Lower leg skin (tissue), 4 donors: ENCODE measurements at regions not wholly inside any gene's neighbourhood (a gene's known extent, or its start where the extent isn't known, plus 50 kb on each side); places are given as distances from the start of the nearest gene placed in this dataset.
"Not testable (repeated sequence)": the region's sequence is repeated elsewhere in the genome, so short reads cannot be mapped to it uniquely, and the experiment has no call there.

Experiments used
- DNase-seq, 2 donors: peaks; one replicate each; pipeline ENCODE4 v3.0.0-alpha.2; 2019; ENCODE audit warnings: low spot score in 2 of 2
- H3K4me3 ChIP-seq: fragments of 200-600 bp; sonication (generic); 2 replicates; pipeline ENCODE4 v1.5.1; 2017; ENCODE audit warnings: mild to moderate bottlenecking, low read depth; ENCODE audit not compliant: poor library complexity, severe bottlenecking
- POLR2A ChIP-seq, 2 donors: fragments of 450-650 bp; IDR thresholded peaks; one replicate each; pipeline ENCODE4 v1.6.1; 2016 to 2017; ENCODE audit warnings: antibody characterized with exemption in 2 of 2, mild to moderate bottlenecking in 1 of 2, moderate library complexity in 1 of 2
- WGBS, 2 donors: methylation state at CpG; one replicate each; pipeline ENCODE4 v1.1.5; 2018; 5-methylcytosine and 5-hydroxymethylcytosine counted together
- intact Hi-C: fragments of 100-400 bp; cut with DNase I; formaldehyde crosslinking; loops from one replicate; pipeline ENCODE4 v1.15.0; 2023; ENCODE audit warnings: low total_unique reads
- TF ChIP-seq, protein P1 (sequence below), 3 donors: fragments of 450-650 bp; IDR thresholded peaks; one replicate each; pipeline ENCODE4 v1.5.1; 2016; ENCODE audit warnings: antibody characterized with exemption in 3 of 3, mild to moderate bottlenecking in 3 of 3, moderate library complexity in 2 of 3

DNA sequence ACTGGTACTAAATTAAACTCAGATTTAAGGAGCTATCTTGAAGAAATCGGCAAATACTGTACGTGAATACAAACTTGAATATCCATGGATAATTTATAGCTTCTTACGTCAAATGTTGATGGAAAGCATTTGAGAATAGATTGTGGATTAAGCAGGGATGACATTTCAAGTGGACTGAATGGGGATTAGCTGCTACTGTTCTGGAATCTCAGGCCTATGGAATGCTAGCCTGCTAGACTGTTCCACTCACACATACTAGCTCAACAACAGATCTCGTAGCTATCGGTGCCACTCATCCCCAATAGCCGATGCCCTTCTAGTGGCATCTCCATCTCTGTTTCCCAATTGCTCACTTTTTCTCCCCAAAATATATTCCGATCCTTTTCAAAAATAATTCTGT is 62.0 kb upstream of the USP25 start:
- 91 to 94% methylated on average over 7 of the region's 7 CpGs for WGBS, 2 donors
- intact Hi-C loops, result no loop called here
- H3K4me3 ChIP-seq, result no peak overlapping the region
- TF ChIP-seq, protein P1, sequence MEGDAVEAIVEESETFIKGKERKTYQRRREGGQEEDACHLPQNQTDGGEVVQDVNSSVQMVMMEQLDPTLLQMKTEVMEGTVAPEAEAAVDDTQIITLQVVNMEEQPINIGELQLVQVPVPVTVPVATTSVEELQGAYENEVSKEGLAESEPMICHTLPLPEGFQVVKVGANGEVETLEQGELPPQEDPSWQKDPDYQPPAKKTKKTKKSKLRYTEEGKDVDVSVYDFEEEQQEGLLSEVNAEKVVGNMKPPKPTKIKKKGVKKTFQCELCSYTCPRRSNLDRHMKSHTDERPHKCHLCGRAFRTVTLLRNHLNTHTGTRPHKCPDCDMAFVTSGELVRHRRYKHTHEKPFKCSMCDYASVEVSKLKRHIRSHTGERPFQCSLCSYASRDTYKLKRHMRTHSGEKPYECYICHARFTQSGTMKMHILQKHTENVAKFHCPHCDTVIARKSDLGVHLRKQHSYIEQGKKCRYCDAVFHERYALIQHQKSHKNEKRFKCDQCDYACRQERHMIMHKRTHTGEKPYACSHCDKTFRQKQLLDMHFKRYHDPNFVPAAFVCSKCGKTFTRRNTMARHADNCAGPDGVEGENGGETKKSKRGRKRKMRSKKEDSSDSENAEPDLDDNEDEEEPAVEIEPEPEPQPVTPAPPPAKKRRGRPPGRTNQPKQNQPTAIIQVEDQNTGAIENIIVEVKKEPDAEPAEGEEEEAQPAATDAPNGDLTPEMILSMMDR (IDR thresholded peaks at IDR 0.05), result no peak
- TF ChIP-seq POLR2A (IDR thresholded peaks at IDR 0.05), result no peak
- DNase-seq, result no peak

- intact Hi-C loops, result no loop called here
Observed at GRCh38 chr21:15669247-15669646, 60.5 kb upstream of the USP25 start.

DNA sequence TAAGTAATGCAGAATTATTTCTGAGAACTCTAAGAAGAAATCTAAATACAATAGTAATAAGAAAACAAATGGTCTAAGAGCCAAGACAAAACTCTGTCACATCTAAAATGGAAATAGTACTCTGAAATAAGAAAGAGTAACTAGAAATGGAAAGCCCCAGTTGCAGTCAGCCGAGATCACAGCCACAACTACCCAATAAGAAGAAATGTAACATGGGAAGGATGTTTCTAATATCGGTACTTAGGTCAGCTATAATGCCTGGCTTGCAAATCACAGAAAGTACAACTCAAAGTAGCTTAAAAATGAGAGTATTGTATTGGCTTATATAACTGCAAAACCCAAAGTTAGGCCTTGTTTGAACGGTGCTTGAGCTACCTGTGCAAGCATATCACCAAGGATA is 58.6 kb upstream of the USP25 start:
- intact Hi-C loops, result no loop called here
- TF ChIP-seq, protein P1 (IDR thresholded peaks at IDR 0.05), result no peak
- no peak for TF ChIP-seq POLR2A (IDR thresholded peaks at IDR 0.05)
- H3K4me3 ChIP-seq, result no peak overlapping the region
- 84 to 86% methylated on average over 3 of the region's 3 CpGs for WGBS, 2 donors
- no peak for DNase-seq

More at GRCh38 chr21:15669247-15669646, 60.5 kb upstream of the USP25 start:
- 47 to 58% methylated on average over 2 of the region's 2 CpGs for WGBS, 2 donors
- H3K4me3 ChIP-seq, result no peak overlapping the region
- TF ChIP-seq POLR2A (IDR thresholded peaks at IDR 0.05), result no peak
- TF ChIP-seq, protein P1 (IDR thresholded peaks at IDR 0.05), result no peak
- no peak for DNase-seq

- DNase-seq, H3K4me3 ChIP-seq, intact Hi-C loops: not testable (repeated sequence)
- 94 to 98% methylated on average over 15 of the region's 15 CpGs for WGBS, 2 donors
Observed at GRCh38 chr21:15672578-15672977, 57.2 kb upstream of the USP25 start.

GRCh38 chr21:15676935-15677334 is 52.8 kb upstream of the USP25 start:
- no peak for DNase-seq
- TF ChIP-seq, protein P1 (IDR thresholded peaks at IDR 0.05), result no peak
- TF ChIP-seq POLR2A (IDR thresholded peaks at IDR 0.05), result no peak
- WGBS, 2 donors, result 75 to 88% methylated on average over 1 of the region's 1 CpG
- intact Hi-C loops, result no loop called here
- H3K4me3 ChIP-seq, result no peak overlapping the region

- WGBS, 2 donors, result 89 to 91% methylated on average over 8 of the region's 8 CpGs
- DNase-seq, result no peak
- intact Hi-C loops, result no loop called here
- H3K4me3 ChIP-seq, result no peak overlapping the region
- TF ChIP-seq, protein P1 (IDR thresholded peaks at IDR 0.05), result no peak
- no peak for TF ChIP-seq POLR2A (IDR thresholded peaks at IDR 0.05)
Observed at GRCh38 chr21:15679630-15680029, 50.2 kb upstream of the USP25 start.
